CD4-positive, alpha-beta memory T cell (primary cell): ENCODE measurements at regions not wholly inside any gene's neighbourhood (a gene's known extent, or its start where the extent isn't known, plus 50 kb on each side); places are given as distances from the start of the nearest gene placed in this dataset.
A peak's percentile ranks its signal among the peaks of the same experiment; 100 is the strongest.

ENCODE experiments used
- CTCF ChIA-PET: fragments of 350-600 bp; sonication (Branson Sonifier 250); formaldehyde crosslinking; loops from one replicate; lab custom pipeline; 2021; ENCODE audit warnings: inconsistent platforms; ENCODE audit not compliant: partially characterized antibody; lab: Charles Lee
- POLR2A ChIA-PET: fragments of 350-600 bp; sonication (Branson Sonifier 250); formaldehyde crosslinking; loops from one replicate; lab custom pipeline; 2021; ENCODE audit not compliant: partially characterized antibody; lab: Charles Lee
- DNase-seq, 5 donors: peaks; one replicate each; pipeline versions ENCODE4 v3.0.0 to v3.0.0-alpha.2; 2020 to 2022; ENCODE audit warnings: mixed read lengths in 1 of 5
- H3K27ac ChIP-seq: one replicate; pipeline ENCODE4 v1.7.0; 2013; ENCODE audit warnings: low read depth, low read length
- H3K27me3 ChIP-seq: 2 replicates; pipeline ENCODE4 v1.7.0; 2013; ENCODE audit warnings: mild to moderate bottlenecking, low read length, moderate library complexity; ENCODE audit not compliant: insufficient read depth
- H3K36me3 ChIP-seq: 2 replicates; pipeline ENCODE4 v1.7.0; 2013; ENCODE audit warnings: mild to moderate bottlenecking, low read length, moderate library complexity; ENCODE audit not compliant: insufficient read depth
- H3K4me1 ChIP-seq: 2 replicates; pipeline ENCODE4 v1.7.0; 2013; ENCODE audit warnings: mild to moderate bottlenecking, low read length, moderate library complexity; ENCODE audit not compliant: insufficient read depth
- H3K4me3 ChIP-seq, 2 donors: one replicate each; pipeline ENCODE4 v1.7.0; 2013; ENCODE audit warnings: low read length in 2 of 2, mild to moderate bottlenecking in 1 of 2
- H3K9me3 ChIP-seq, 2 donors: one replicate each; pipeline ENCODE4 v1.7.0; 2013; ENCODE audit warnings: low read length in 2 of 2, control low read depth in 1 of 2; ENCODE audit not compliant: control insufficient read depth in 1 of 2
- H3K27ac Mint-ChIP-seq, 7 donors: one replicate each; pipeline ENCODE4 v1.8.0; 2020 to 2021; ENCODE audit warnings: mixed read lengths in 7 of 7, mild to moderate bottlenecking in 6 of 7, inconsistent platforms in 3 of 7, moderate library complexity in 3 of 7
- H3K27me3 Mint-ChIP-seq, 2 donors: one replicate each; pipeline ENCODE4 v1.8.0; 2020 to 2021; ENCODE audit warnings: mixed read lengths in 2 of 2
- H3K36me3 Mint-ChIP-seq, 2 donors: one replicate each; pipeline ENCODE4 v1.8.0; 2020 to 2021; ENCODE audit warnings: mixed read lengths in 2 of 2, inconsistent platforms in 1 of 2, mild to moderate bottlenecking in 1 of 2
- H3K4me1 Mint-ChIP-seq, 4 donors: one replicate each; pipeline ENCODE4 v1.8.0; 2020 to 2021; ENCODE audit warnings: mixed read lengths in 4 of 4, mild to moderate bottlenecking in 1 of 4
- H3K4me3 Mint-ChIP-seq, 8 donors: one replicate each; pipeline ENCODE4 v1.8.0; 2020 to 2021; ENCODE audit warnings: mixed read lengths in 8 of 8, mild to moderate bottlenecking in 7 of 8, moderate library complexity in 6 of 8, inconsistent platforms in 3 of 8
- H3K9me3 Mint-ChIP-seq, 8 donors: one replicate each; pipeline ENCODE4 v1.8.0; 2020 to 2021; ENCODE audit warnings: mixed read lengths in 8 of 8, mild to moderate bottlenecking in 5 of 8, inconsistent platforms in 3 of 8, moderate library complexity in 1 of 8
- intact Hi-C: fragments of 100-400 bp; cut with micrococcal nuclease; formaldehyde crosslinking; loops from one replicate; pipeline ENCODE4 v1.15.1; 2023

- Mint-ChIP-seq H3K9me3 (no peaks in the 10 kb centered on the region), H3K27ac (no peak overlapping the region)
- POLR2A ChIA-PET, result interaction anchor here (1.3 kb wide), 1 partner anchor 10 kb away, joined by 4 read pairs; no protein-coding TSS in a partner anchor
Observed at GRCh38 chr1:11374748-11375110, 101.7 kb downstream of the UBIAD1 start.

GRCh38 chr1:11377001-11377583, 101.9 kb upstream of the DISP3 start:
- Mint-ChIP-seq H3K27me3 (peaks cover 0 to 1% of the 10 kb centered on the region in 2 donors), H3K9me3 (peaks cover 0 to 11% (median 3%) of the 10 kb centered on the region in 8 donors), H3K4me3 (peak overlapping the region in 1 of 8 donors; percentile 46), H3K36me3 (no peaks in the 10 kb centered on the region), H3K4me1 (peaks cover 9 to 19% (median 12%) of the 10 kb centered on the region in 4 donors), H3K27ac (no peak overlapping the region)
- H3K4me1 ChIP-seq, result peaks cover 6% of the 10 kb centered on the region
- intact Hi-C loops, result no loop called here
- no peaks in the 10 kb centered on the region for H3K36me3 ChIP-seq
- H3K27ac ChIP-seq, result no peak overlapping the region
- DNase-seq, result no peak
- POLR2A ChIA-PET, result no interaction called here
- H3K9me3 ChIP-seq, result no peaks in the 10 kb centered on the region
- no peak overlapping the region for H3K4me3 ChIP-seq
- H3K27me3 ChIP-seq, result no peaks in the 10 kb centered on the region
- CTCF ChIA-PET, result interaction anchor here (1.6 kb wide), 1 partner anchor 32 kb away, joined by 3 read pairs; no protein-coding TSS in a partner anchor

More at GRCh38 chr1:11374748-11375110, 101.7 kb downstream of the UBIAD1 start:
- Histone ChIP-seq H3K27me3 (no peaks in the 10 kb centered on the region), H3K4me1 (peaks cover 6% of the 10 kb centered on the region), H3K9me3 (no peaks in the 10 kb centered on the region), H3K4me3 (no peak overlapping the region), H3K27ac (no peak overlapping the region), H3K36me3 (no peaks in the 10 kb centered on the region)
- no peak overlapping the region for H3K4me3 Mint-ChIP-seq
- H3K27me3 Mint-ChIP-seq, result peaks cover 1 to 2% of the 10 kb centered on the region in 2 donors
- CTCF ChIA-PET, result no interaction called here
- H3K4me1 Mint-ChIP-seq, result peaks cover 9 to 12% (median 10%) of the 10 kb centered on the region in 4 donors
- intact Hi-C loops, result no loop called here
- DNase-seq, result no peak
- no peaks in the 10 kb centered on the region for H3K36me3 Mint-ChIP-seq

GRCh38 chr1:11377954-11378353, 101.0 kb upstream of the DISP3 start:
- H3K27ac ChIP-seq, result no peak overlapping the region
- H3K4me3 Mint-ChIP-seq, result no peak overlapping the region
- no peak overlapping the region for H3K4me3 ChIP-seq
- no peak overlapping the region for H3K27ac Mint-ChIP-seq
- CTCF ChIA-PET, result no interaction called here
- peaks cover 0 to 11% (median 3%) of the 10 kb centered on the region in 8 donors for H3K9me3 Mint-ChIP-seq
- no peaks in the 10 kb centered on the region for H3K27me3 ChIP-seq
- intact Hi-C loops, result no loop called here
- POLR2A ChIA-PET, result no interaction called here
- H3K4me1 ChIP-seq, result peaks cover 7% of the 10 kb centered on the region
- H3K27me3 Mint-ChIP-seq, result peaks cover 0 to 2% of the 10 kb centered on the region in 2 donors
- DNase-seq, result no peak
- no peaks in the 10 kb centered on the region for H3K36me3 Mint-ChIP-seq
- H3K4me1 Mint-ChIP-seq, result peaks cover 9 to 24% (median 16%) of the 10 kb centered on the region in 4 donors
- no peaks in the 10 kb centered on the region for H3K36me3 ChIP-seq
- H3K9me3 ChIP-seq, result no peaks in the 10 kb centered on the region

- Mint-ChIP-seq H3K9me3 (peaks cover 0 to 11% (median 3%) of the 10 kb centered on the region in 8 donors), H3K4me3 (no peak overlapping the region), H3K4me1 (peaks cover 14 to 31% (median 21%) of the 10 kb centered on the region in 4 donors), H3K27ac (no peak overlapping the region), H3K27me3 (peaks cover 0 to 2% of the 10 kb centered on the region in 2 donors), H3K36me3 (no peaks in the 10 kb centered on the region)
- intact Hi-C loops, result no loop called here
- ChIA-PET CTCF (no interaction called here), POLR2A (no interaction called here)
- DNase-seq, result no peak
- H3K4me1 ChIP-seq, result peaks cover 20% of the 10 kb centered on the region
- no peaks in the 10 kb centered on the region for H3K9me3 ChIP-seq
- H3K27me3 ChIP-seq, result no peaks in the 10 kb centered on the region
- H3K4me3 ChIP-seq, result no peak overlapping the region
- H3K36me3 ChIP-seq, result no peaks in the 10 kb centered on the region
- H3K27ac ChIP-seq, result no peak overlapping the region
Observed at GRCh38 chr1:11379851-11380250, 99.1 kb upstream of the DISP3 start.

GRCh38 chr1:11380500-11380899, 98.5 kb upstream of the DISP3 start:
- intact Hi-C loops, result no loop called here
- ChIA-PET POLR2A (no interaction called here), CTCF (no interaction called here)
- H3K4me1 Mint-ChIP-seq, result peaks cover 14 to 31% (median 21%) of the 10 kb centered on the region in 4 donors
- DNase-seq, result no peak
- peaks cover 0 to 11% (median 3%) of the 10 kb centered on the region in 8 donors for H3K9me3 Mint-ChIP-seq
- no peak overlapping the region for H3K27ac Mint-ChIP-seq
- Histone ChIP-seq H3K4me3 (no peak overlapping the region), H3K27ac (no peak overlapping the region), H3K36me3 (no peaks in the 10 kb centered on the region), H3K4me1 (peaks cover 20% of the 10 kb centered on the region), H3K27me3 (no peaks in the 10 kb centered on the region), H3K9me3 (no peaks in the 10 kb centered on the region)
- H3K4me3 Mint-ChIP-seq, result no peak overlapping the region
- no peaks in the 10 kb centered on the region for H3K36me3 Mint-ChIP-seq
- H3K27me3 Mint-ChIP-seq, result peaks cover 0 to 2% of the 10 kb centered on the region in 2 donors

GRCh38 chr1:11383553-11384169, 95.3 kb upstream of the DISP3 start:
- Histone ChIP-seq H3K4me3 (no peak overlapping the region), H3K9me3 (no peaks in the 10 kb centered on the region), H3K4me1 (peaks cover 20% of the 10 kb centered on the region), H3K27me3 (no peaks in the 10 kb centered on the region), H3K36me3 (no peaks in the 10 kb centered on the region), H3K27ac (no peak overlapping the region)
- intact Hi-C loops, result no loop called here
- peak overlapping the region in 2 of 7 donors; percentile 42 to 80 for H3K27ac Mint-ChIP-seq
- ChIA-PET POLR2A (interaction anchor here (1.3 kb wide), 1 partner anchor 9 kb away, joined by 4 read pairs; no protein-coding TSS in a partner anchor), CTCF (no interaction called here)
- peak in 2 of 5 donors; percentile 9 to 11 for DNase-seq
- H3K36me3 Mint-ChIP-seq, result no peaks in the 10 kb centered on the region
- peaks cover 0 to 11% (median 3%) of the 10 kb centered on the region in 8 donors for H3K9me3 Mint-ChIP-seq
- H3K4me1 Mint-ChIP-seq, result peaks cover 18 to 31% (median 21%) of the 10 kb centered on the region in 4 donors
- H3K27me3 Mint-ChIP-seq, result peaks cover 2% of the 10 kb centered on the region in 2 donors
- peak overlapping the region in 7 of 8 donors; percentile 66 to 87 (median 78) for H3K4me3 Mint-ChIP-seq

GRCh38 chr1:11384170-11384554, 94.8 kb upstream of the DISP3 start:
- Mint-ChIP-seq H3K27me3 (peaks cover 2% of the 10 kb centered on the region in 2 donors), H3K4me1 (peaks cover 18 to 31% (median 21%) of the 10 kb centered on the region in 4 donors), H3K9me3 (peaks cover 0 to 11% (median 3%) of the 10 kb centered on the region in 8 donors), H3K27ac (peak overlapping the region in 2 of 7 donors; percentile 5 to 80), H3K4me3 (peak overlapping the region in 7 of 8 donors; percentile 66 to 87 (median 78)), H3K36me3 (no peaks in the 10 kb centered on the region)
- ChIA-PET CTCF (no interaction called here), POLR2A (interaction anchor here (1.3 kb wide), 1 partner anchor 9 kb away, joined by 4 read pairs; no protein-coding TSS in a partner anchor)
- intact Hi-C loops, result no loop called here
- H3K4me1 ChIP-seq, result peaks cover 20% of the 10 kb centered on the region
- H3K4me3 ChIP-seq, result no peak overlapping the region
- H3K27ac ChIP-seq, result no peak overlapping the region
- DNase-seq, result no peak
- H3K9me3 ChIP-seq, result no peaks in the 10 kb centered on the region
- no peaks in the 10 kb centered on the region for H3K36me3 ChIP-seq
- no peaks in the 10 kb centered on the region for H3K27me3 ChIP-seq
